ENCODE measurements at regions not wholly inside any gene's neighbourhood (a gene's known extent, or its start where the extent isn't known, plus 50 kb on each side); places are given as distances from the start of the nearest gene placed in this dataset.

DNA sequence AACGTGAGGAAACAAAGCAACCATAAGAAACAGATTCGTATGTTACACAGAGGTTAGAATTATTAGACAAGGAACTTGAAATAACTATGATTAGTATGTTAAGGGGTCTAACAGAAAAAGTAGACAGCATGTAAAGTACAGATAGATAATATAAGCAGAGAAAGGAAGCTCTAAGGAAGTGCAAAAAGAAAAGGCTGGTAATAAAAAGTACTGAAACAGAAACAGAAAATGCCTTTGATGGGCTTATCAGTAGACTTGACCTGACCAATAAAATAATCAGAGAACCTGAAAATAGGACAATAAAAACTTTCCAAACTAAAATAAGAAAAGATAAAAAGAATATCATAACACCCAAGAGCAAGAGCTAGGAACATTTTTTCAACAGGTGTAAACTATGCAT is 225.8 kb downstream of the RND3 start:
- H3K9me3 ChIP-seq (ENCODE audit: control insufficient read depth, insufficient read depth, low read depth, low read length), result no peaks in the 10 kb centered on the region
- peaks cover 3% of the 10 kb centered on the region for H3K4me1 ChIP-seq (ENCODE audit: control insufficient read depth, extremely low read depth, insufficient read depth, low read length)
- no peak for TF ChIP-seq EZH2 (IDR thresholded peaks at IDR 0.05; ENCODE audit: low read length, missing control alignments)
- TF ChIP-seq, protein P1, sequence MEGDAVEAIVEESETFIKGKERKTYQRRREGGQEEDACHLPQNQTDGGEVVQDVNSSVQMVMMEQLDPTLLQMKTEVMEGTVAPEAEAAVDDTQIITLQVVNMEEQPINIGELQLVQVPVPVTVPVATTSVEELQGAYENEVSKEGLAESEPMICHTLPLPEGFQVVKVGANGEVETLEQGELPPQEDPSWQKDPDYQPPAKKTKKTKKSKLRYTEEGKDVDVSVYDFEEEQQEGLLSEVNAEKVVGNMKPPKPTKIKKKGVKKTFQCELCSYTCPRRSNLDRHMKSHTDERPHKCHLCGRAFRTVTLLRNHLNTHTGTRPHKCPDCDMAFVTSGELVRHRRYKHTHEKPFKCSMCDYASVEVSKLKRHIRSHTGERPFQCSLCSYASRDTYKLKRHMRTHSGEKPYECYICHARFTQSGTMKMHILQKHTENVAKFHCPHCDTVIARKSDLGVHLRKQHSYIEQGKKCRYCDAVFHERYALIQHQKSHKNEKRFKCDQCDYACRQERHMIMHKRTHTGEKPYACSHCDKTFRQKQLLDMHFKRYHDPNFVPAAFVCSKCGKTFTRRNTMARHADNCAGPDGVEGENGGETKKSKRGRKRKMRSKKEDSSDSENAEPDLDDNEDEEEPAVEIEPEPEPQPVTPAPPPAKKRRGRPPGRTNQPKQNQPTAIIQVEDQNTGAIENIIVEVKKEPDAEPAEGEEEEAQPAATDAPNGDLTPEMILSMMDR (conservative IDR thresholded peaks at IDR 0.05 in 1 of 2, IDR thresholded peaks at IDR 0.05 in 1 of 2; ENCODE audit: low read depth in 1 of 2, low read length in 2 of 2), result no peak
- no peaks in the 10 kb centered on the region for H3K79me2 ChIP-seq (ENCODE audit: control insufficient read depth, insufficient read depth, low read length)
- no peak overlapping the region for H2AFZ ChIP-seq (ENCODE audit: low read length)
- no peak overlapping the region for H3K4me3 ChIP-seq (replicated peaks in 1 of 4; ENCODE audit: control extremely low read depth in 1 of 4, insufficient read depth in 1 of 4, low read depth in 3 of 4, low read length in 4 of 4)
- H3K36me3 ChIP-seq (ENCODE audit: control insufficient read depth, insufficient read depth, low read length), result no peaks in the 10 kb centered on the region
- DNase-seq (ENCODE audit: low read depth in 2 of 2), result no peak
- H3K4me2 ChIP-seq (ENCODE audit: extremely low read depth, insufficient read depth, low read length), result no peak overlapping the region
- no peaks in the 10 kb centered on the region for H4K20me1 ChIP-seq (ENCODE audit: control insufficient read depth, extremely low read depth, insufficient read depth, low read length)
- H3K27me3 ChIP-seq (ENCODE audit: control insufficient read depth, insufficient read depth, low read length), result no peaks in the 10 kb centered on the region
- H3K27ac ChIP-seq (ENCODE audit: insufficient read depth, low read length), result no peak overlapping the region
- no peak overlapping the region for H3K9ac ChIP-seq (ENCODE audit: insufficient read depth, low read length)

DNA sequence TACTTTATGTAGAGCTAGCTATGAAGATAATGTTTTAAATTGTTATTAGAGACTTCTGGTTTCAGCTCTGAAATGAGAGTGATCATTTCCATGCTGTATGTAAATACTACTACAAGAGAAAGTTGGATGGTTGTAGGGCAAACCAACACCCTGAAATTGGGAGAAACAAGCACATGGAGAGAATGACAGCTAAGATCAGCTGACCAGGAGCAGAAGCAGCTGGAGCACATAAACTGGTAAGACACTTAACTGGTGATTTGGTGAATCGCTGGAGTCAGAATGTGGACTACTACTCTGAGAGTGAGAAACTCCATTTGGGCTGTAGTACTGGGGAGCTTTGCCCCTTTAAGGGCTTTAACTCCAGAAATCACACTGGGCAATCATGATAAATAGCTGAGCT is 226.8 kb downstream of the RND3 start:
- H3K9ac ChIP-seq (ENCODE audit: insufficient read depth, low read length), result no peak overlapping the region
- no peaks in the 10 kb centered on the region for H4K20me1 ChIP-seq (ENCODE audit: control insufficient read depth, extremely low read depth, insufficient read depth, low read length)
- no peaks in the 10 kb centered on the region for H3K36me3 ChIP-seq (ENCODE audit: control insufficient read depth, insufficient read depth, low read length)
- TF ChIP-seq, protein P1 (conservative IDR thresholded peaks at IDR 0.05 in 1 of 2, IDR thresholded peaks at IDR 0.05 in 1 of 2; ENCODE audit: low read depth in 1 of 2, low read length in 2 of 2), result no peak
- no peak for TF ChIP-seq EZH2 (IDR thresholded peaks at IDR 0.05; ENCODE audit: low read length, missing control alignments)
- no peak overlapping the region for H3K4me3 ChIP-seq (replicated peaks in 1 of 4; ENCODE audit: control extremely low read depth in 1 of 4, insufficient read depth in 1 of 4, low read depth in 3 of 4, low read length in 4 of 4)
- peak in 1 of 2 donors; percentile 40 for DNase-seq (ENCODE audit: low read depth in 2 of 2)
- H2AFZ ChIP-seq (ENCODE audit: low read length), result no peak overlapping the region
- no peaks in the 10 kb centered on the region for H3K27me3 ChIP-seq (ENCODE audit: control insufficient read depth, insufficient read depth, low read length)
- no peak overlapping the region for H3K27ac ChIP-seq (ENCODE audit: insufficient read depth, low read length)
- H3K4me1 ChIP-seq (ENCODE audit: control insufficient read depth, extremely low read depth, insufficient read depth, low read length), result peaks cover 12% of the 10 kb centered on the region
- no peak overlapping the region for H3K4me2 ChIP-seq (ENCODE audit: extremely low read depth, insufficient read depth, low read length)
- no peaks in the 10 kb centered on the region for H3K79me2 ChIP-seq (ENCODE audit: control insufficient read depth, insufficient read depth, low read length)
- H3K9me3 ChIP-seq (ENCODE audit: control insufficient read depth, insufficient read depth, low read depth, low read length), result no peaks in the 10 kb centered on the region

DNA sequence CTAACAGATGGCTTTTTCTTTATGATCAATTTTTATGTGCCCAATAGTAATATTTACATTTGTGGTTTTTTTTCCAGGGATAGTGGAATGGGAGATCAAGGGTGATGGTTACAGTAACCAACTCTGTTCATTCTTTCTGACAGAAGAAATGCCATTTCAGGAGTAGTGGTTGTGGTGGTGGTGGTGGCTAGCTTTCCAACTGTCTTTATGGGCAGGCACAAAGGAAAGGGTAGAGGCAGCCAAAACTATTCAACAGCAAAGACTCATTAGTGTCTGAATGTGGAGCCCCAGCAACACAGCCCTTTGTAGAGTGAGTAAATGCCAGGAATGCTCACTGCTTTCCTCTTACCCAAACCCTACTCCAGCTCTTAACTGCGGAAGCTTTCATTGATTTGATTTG is 227.7 kb downstream of the RND3 start:
- no peak overlapping the region for H3K9ac ChIP-seq (ENCODE audit: insufficient read depth, low read length)
- H3K36me3 ChIP-seq (ENCODE audit: control insufficient read depth, insufficient read depth, low read length), result no peaks in the 10 kb centered on the region
- no peak overlapping the region for H3K4me3 ChIP-seq (replicated peaks in 1 of 4; ENCODE audit: control extremely low read depth in 1 of 4, insufficient read depth in 1 of 4, low read depth in 3 of 4, low read length in 4 of 4)
- H3K27ac ChIP-seq (ENCODE audit: insufficient read depth, low read length), result no peak overlapping the region
- DNase-seq (ENCODE audit: low read depth in 2 of 2), result peak; percentile 42 to 51
- peaks cover 19% of the 10 kb centered on the region for H3K4me1 ChIP-seq (ENCODE audit: control insufficient read depth, extremely low read depth, insufficient read depth, low read length)
- H3K9me3 ChIP-seq (ENCODE audit: control insufficient read depth, insufficient read depth, low read depth, low read length), result no peaks in the 10 kb centered on the region
- TF ChIP-seq, protein P1 (conservative IDR thresholded peaks at IDR 0.05 in 1 of 2, IDR thresholded peaks at IDR 0.05 in 1 of 2; ENCODE audit: low read depth in 1 of 2, low read length in 2 of 2), result no peak
- TF ChIP-seq EZH2 (IDR thresholded peaks at IDR 0.05; ENCODE audit: low read length, missing control alignments), result no peak
- no peaks in the 10 kb centered on the region for H4K20me1 ChIP-seq (ENCODE audit: control insufficient read depth, extremely low read depth, insufficient read depth, low read length)
- H2AFZ ChIP-seq (ENCODE audit: low read length), result no peak overlapping the region
- no peak overlapping the region for H3K4me2 ChIP-seq (ENCODE audit: extremely low read depth, insufficient read depth, low read length)
- H3K79me2 ChIP-seq (ENCODE audit: control insufficient read depth, insufficient read depth, low read length), result no peaks in the 10 kb centered on the region
- no peaks in the 10 kb centered on the region for H3K27me3 ChIP-seq (ENCODE audit: control insufficient read depth, insufficient read depth, low read length)

All from fibroblast of lung (primary cell).